Omental fat pad (tissue), 3 donors: ENCODE measurements at regions not wholly inside any gene's neighbourhood (a gene's known extent, or its start where the extent isn't known, plus 50 kb on each side); places are given as distances from the start of the nearest gene placed in this dataset.
A peak's percentile ranks its signal among the peaks of the same experiment; 100 is the strongest.

Experiments used
- ATAC-seq: fragments of 150-250 bp; one replicate; pipeline ENCODE4 v1.9.1; 2016; ENCODE audit warnings: mild to moderate bottlenecking, moderate library complexity; ENCODE audit not compliant: low FRiP score
- DNase-seq: peaks from one replicate; pipeline ENCODE4 v3.0.0-alpha.2; 2019; ENCODE audit warnings: low spot score
- TF ChIP-seq, protein P1 (sequence below), 3 donors: fragments of 450-650 bp; IDR thresholded peaks; one replicate each; pipeline ENCODE4 v1.5.1; 2016 to 2017; ENCODE audit warnings: antibody characterized with exemption in 3 of 3, mild to moderate bottlenecking in 3 of 3, moderate library complexity in 2 of 3

DNA sequence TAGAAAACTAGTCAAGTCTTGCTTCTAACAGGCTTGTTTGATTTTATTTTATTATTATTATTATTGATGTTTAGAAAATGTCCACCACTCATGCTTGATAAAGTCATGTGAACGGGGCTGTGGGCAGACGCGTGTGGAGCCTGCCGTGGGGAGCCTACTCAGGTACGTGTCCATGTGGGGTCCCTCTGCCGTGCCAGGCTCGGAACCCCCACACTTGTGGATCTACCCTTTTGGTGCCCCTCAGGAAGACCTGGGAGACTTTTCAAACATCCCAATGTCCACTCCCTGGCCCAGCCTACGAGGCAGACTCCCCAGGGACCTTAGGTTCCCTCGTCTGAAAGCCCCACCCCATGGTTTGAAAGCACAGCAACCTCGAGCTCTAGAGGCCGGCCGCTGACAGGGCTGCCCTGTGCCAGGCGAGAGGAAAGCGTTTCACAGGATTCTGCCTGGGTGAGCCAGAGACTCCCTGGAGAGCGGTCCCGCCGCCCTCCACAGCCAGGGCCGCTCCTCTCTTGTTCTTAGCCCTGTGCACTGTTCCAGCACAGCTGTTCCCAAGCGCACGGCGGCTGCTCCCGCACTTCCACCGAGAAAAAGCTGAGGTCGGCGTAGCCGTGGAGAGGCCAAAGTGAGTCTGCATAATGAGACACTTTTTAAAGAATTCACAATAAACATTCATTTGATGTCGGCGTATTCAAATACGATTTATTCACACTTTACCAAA, 249.7 kb downstream of the TTLL2 start:
- ATAC-seq (peak; percentile 49), DNase-seq (peak; percentile 18)
- TF ChIP-seq, protein P1, sequence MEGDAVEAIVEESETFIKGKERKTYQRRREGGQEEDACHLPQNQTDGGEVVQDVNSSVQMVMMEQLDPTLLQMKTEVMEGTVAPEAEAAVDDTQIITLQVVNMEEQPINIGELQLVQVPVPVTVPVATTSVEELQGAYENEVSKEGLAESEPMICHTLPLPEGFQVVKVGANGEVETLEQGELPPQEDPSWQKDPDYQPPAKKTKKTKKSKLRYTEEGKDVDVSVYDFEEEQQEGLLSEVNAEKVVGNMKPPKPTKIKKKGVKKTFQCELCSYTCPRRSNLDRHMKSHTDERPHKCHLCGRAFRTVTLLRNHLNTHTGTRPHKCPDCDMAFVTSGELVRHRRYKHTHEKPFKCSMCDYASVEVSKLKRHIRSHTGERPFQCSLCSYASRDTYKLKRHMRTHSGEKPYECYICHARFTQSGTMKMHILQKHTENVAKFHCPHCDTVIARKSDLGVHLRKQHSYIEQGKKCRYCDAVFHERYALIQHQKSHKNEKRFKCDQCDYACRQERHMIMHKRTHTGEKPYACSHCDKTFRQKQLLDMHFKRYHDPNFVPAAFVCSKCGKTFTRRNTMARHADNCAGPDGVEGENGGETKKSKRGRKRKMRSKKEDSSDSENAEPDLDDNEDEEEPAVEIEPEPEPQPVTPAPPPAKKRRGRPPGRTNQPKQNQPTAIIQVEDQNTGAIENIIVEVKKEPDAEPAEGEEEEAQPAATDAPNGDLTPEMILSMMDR (IDR thresholded peaks at IDR 0.05) = no peak

DNA sequence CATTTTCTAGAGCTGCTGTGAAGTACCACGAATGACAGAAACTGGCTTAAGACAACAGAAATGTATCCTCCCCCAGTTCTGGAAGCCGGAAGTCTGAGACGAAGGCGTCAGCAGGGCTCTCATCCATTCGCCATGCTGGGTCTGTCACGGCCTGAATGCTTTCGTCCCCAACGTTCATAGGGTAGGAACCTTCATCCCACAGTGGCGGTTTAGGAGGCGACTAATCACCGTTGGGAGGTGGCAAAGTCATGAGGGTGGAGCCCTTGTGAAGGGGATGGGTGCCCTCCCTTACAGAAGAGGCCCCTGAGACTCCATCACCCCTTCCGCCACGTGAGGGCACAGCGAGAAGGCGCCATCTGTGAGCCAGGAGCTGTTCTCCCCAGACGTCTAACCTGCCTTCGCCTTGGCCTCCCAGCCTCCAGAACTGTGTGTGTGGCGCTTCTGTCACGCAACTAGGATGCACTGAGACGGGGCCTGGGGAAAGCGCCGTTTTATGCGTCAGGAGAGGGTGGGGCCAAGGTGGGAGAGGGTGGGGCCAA, 250.3 kb downstream of the TTLL2 start:
- peak; percentile 17 for DNase-seq
- ATAC-seq = no peak
- TF ChIP-seq, protein P1 (IDR thresholded peaks at IDR 0.05) = no peak

DNA sequence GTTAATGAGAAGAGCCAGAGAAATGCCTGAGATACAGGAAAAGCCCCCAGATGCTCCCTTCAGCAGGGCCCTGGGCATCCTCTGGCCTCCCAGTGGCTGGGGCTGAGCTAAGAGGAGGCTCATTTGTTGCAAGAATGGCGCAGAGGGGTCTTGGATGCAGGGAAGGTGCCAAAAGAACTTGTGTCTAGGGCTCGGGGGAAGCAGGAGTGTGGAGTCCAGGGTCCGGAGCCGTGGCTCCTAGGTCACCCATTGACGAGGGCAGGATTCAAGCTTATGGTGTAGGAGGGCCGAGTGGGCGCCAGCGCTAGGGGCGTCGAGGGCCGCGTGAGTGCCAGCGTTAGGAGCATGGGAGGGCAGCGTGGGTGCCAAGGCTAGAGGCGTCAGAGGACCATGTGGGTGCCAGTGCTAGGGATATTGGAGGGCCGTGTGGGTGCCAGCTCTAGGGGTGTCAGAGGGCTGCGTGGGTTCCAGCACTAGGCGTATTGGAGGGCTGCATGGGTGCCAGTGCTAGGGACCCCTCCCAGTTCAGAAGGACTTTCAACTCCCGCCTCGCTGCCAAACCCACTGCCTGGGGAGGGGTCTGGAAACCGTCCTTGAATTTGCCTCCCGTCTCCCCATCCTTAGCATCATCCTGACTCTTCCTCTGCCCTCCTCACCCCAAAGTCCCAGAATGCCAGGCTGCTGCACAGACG, 250.5 kb upstream of the AFDN start:
- no peak for ATAC-seq
- TF ChIP-seq, protein P1 (IDR thresholded peaks at IDR 0.05) = no peak
- DNase-seq = peak; percentile 14

DNA sequence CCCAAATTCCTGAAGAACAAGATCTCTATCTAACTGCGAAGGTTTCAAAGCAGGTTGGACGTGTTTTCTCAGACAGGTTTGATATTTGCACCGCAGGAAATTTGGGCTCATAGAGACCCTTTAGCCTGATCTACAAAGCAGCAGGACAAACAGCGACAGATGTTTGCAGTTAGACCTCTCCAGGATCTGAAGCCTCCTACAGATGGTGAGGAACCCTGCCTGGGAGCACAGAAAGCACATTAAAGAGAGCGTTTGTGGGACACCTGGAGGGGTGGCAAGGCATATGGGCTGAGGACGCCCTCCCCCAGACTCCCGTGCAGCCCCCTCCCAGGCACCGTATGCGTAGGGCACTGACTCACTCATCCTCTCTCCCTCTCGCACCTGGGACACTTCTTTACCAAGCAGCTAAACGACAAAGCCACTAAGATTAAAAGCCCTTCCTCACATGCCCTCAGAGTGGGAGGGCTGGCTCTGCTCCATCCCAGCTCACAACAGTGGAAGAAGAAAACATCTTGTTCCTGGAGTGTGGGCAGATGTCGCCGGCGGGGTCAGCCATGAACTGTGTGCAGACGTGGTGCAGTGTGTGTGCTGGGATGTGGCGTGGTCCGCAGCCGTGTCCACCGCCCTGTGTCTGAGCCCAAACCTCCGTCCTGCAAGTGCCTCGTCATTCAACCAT, 249.7 kb upstream of the AFDN start:
- TF ChIP-seq, protein P1 (IDR thresholded peaks at IDR 0.05) = no peak
- DNase-seq = peak; percentile 4

DNA sequence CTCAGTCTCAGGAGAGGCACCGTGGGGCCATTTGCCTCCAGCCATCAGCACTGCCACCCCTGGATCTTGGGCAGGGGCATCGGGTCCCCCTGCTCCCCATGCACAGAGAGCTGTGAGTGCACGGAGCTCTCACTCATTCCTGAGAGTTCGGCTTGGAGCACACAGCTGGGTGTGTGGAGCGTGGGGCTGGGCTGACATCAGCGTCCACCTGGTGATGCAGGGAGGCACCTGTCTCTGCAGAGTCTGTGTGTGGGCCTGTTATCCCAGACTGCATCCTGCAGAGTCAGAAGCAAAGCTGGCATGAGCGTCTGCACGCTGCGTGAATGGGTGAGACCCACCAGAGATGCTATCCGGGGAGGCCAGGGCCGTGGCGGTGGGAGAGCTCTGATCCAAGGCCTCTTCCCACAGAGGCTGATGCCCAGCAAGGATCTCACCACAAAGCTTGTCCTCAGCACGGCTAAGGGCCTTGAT, 248.8 kb upstream of the AFDN start:
- TF ChIP-seq, protein P1 (IDR thresholded peaks at IDR 0.05) = no peak
- DNase-seq (no peak), ATAC-seq (no peak)

More for the DNA sequence above, 249.7 kb upstream of the AFDN start:
- ATAC-seq = no peak

DNA sequence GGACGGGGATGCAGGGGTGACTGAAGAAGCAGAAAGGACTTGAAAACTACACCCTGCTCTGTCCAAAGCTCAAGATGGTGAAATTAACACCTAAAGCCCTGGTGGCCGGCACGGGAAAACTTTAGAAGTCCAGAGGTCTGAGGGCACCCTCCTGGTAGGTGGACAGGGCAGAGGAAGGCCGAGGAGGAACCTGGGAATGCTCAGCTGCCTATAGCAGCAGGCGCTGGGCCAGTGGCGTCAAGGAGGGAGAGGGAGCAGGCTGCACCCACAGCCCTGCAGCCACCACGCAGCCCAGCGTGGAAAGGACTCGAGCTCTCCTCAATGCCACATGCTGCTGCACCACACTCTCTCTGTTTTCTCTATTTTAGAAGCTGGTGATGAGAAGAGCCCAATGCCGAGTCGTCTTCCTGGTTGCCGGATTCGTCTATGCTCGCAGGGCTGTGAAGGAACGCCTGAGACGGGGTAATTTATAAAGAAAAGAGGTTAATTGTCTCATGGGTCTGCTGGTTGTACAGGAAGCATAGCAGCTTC, 248.3 kb upstream of the AFDN start:
- no peak for DNase-seq
- ATAC-seq = no peak
- TF ChIP-seq, protein P1 (IDR thresholded peaks at IDR 0.05) = no peak
